HEK293 (cell line): ENCODE measurements at regions not wholly inside any gene's neighbourhood (a gene's known extent, or its start where the extent isn't known, plus 50 kb on each side); places are given as distances from the start of the nearest gene placed in this dataset.

Experiments
- CTCF ChIA-PET: fragments of 350-600 bp; formaldehyde crosslinking; extraction: SDS; loops from one replicate; lab custom pipeline; 2021; ENCODE audit warnings: antibody characterized with exemption; lab: Yijun Ruan, JAX
- POLR2A ChIA-PET: fragments of 300-600 bp; formaldehyde crosslinking; extraction: SDS; loops from one replicate; lab custom pipeline; 2020; ENCODE audit warnings: antibody characterized with exemption, inconsistent platforms; lab: Yijun Ruan, JAX
- H3K27ac ChIP-seq: fragments of 200-500 bp; sonication (Bioruptor generic); 2 replicates; pipeline ENCODE4 v1.5.1; 2014; ENCODE audit warnings: low read depth, low read length, control low read depth, inconsistent platforms; ENCODE audit errors: extremely low read depth
- H3K36me3 ChIP-seq, 2 experiments: fragments of 200-500 bp in 1 of 2; sonication (Bioruptor generic) in 1 of 2; 1 replicate in 1 of 2; 2 replicates in 1 of 2; pipeline ENCODE4 v1.5.1; 2014 to 2017; ENCODE audit warnings: inconsistent platforms in 2 of 2, low read length in 2 of 2; ENCODE audit not compliant: control insufficient read depth in 2 of 2, insufficient read depth in 1 of 2
- H3K4me1 ChIP-seq: fragments of 200-500 bp; sonication (Bioruptor generic); 2 replicates; pipeline ENCODE4 v1.5.1; 2014; ENCODE audit warnings: mild to moderate bottlenecking, low read length, inconsistent platforms; ENCODE audit not compliant: control insufficient read depth, insufficient read depth
- H3K4me3 ChIP-seq: 2 replicates; pipeline ENCODE4 v1.5.1; 2011; ENCODE audit warnings: low read depth, mild to moderate bottlenecking, control low read depth, low read length, moderate library complexity
- H3K9me3 ChIP-seq: fragments of 200-500 bp; sonication (Bioruptor generic); 2 replicates; pipeline ENCODE4 v1.5.1; 2014; ENCODE audit warnings: low read depth, low read length, inconsistent platforms; ENCODE audit not compliant: control insufficient read depth, insufficient read depth
- GLIS1 ChIP-seq: fragments of 450-650 bp; formaldehyde crosslinking; IDR thresholded peaks from 2 replicates; pipeline ENCODE4 v1.5.1; 2016; ENCODE audit warnings: missing biosample characterization, missing genetic modification characterization
- IKZF3 ChIP-seq: fragments of 450-650 bp; IDR thresholded peaks from 2 replicates; pipeline ENCODE4 v1.5.0; 2018; ENCODE audit warnings: missing biosample characterization, mild to moderate bottlenecking, missing genetic modification characterization, moderate library complexity
- KLF1 ChIP-seq: fragments of 450-650 bp; formaldehyde crosslinking; IDR thresholded peaks from 2 replicates; pipeline ENCODE4 v1.5.1; 2016; ENCODE audit warnings: missing biosample characterization, missing genetic modification characterization
- KLF7 ChIP-seq: fragments of 450-650 bp; formaldehyde crosslinking; IDR thresholded peaks from 2 replicates; pipeline ENCODE4 v1.5.1; 2016; ENCODE audit warnings: missing biosample characterization, missing genetic modification characterization, borderline replicate concordance
- PATZ1 ChIP-seq: fragments of 450-650 bp; formaldehyde crosslinking; IDR thresholded peaks from 2 replicates; pipeline ENCODE4 v1.5.1; 2016; ENCODE audit warnings: missing biosample characterization, missing genetic modification characterization
- TRIM28 ChIP-seq: IDR thresholded peaks from 2 replicates; pipeline ENCODE4 v1.6.1; 2011; ENCODE audit warnings: low read length, control low read depth, borderline replicate concordance
- ZBTB1 ChIP-seq: fragments of 450-650 bp; formaldehyde crosslinking; IDR thresholded peaks from 2 replicates; pipeline ENCODE4 v1.5.1; 2016; ENCODE audit warnings: missing biosample characterization, missing genetic modification characterization
- ZBTB11 ChIP-seq: fragments of 450-650 bp; formaldehyde crosslinking; conservative IDR thresholded peaks from 2 replicates; pipeline ENCODE4 v1.5.1; 2016; ENCODE audit warnings: low read depth, missing biosample characterization, missing genetic modification characterization
- ZBTB20 ChIP-seq: fragments of 450-650 bp; formaldehyde crosslinking; IDR thresholded peaks from 2 replicates; pipeline ENCODE4 v1.5.1; 2016; ENCODE audit warnings: missing biosample characterization, missing genetic modification characterization
- ZBTB21 ChIP-seq: fragments of 450-650 bp; formaldehyde crosslinking; IDR thresholded peaks from 2 replicates; pipeline ENCODE4 v1.5.1; 2017; ENCODE audit warnings: missing biosample characterization, missing genetic modification characterization
- ZBTB26 ChIP-seq: fragments of 450-650 bp; formaldehyde crosslinking; optimal IDR thresholded peaks from 2 replicates; pipeline ENCODE3; 2016; ENCODE audit warnings: missing biosample characterization, mild to moderate bottlenecking, missing genetic modification characterization
- ZNF112 ChIP-seq: fragments of 450-650 bp; formaldehyde crosslinking; IDR thresholded peaks from 2 replicates; pipeline ENCODE4 v1.5.0; 2017; ENCODE audit warnings: missing biosample characterization, missing genetic modification characterization
- ZNF175 ChIP-seq: fragments of 450-650 bp; formaldehyde crosslinking; IDR thresholded peaks from 2 replicates; pipeline ENCODE4 v1.5.1; 2016; ENCODE audit warnings: missing biosample characterization, missing genetic modification characterization
- ZNF202 ChIP-seq: fragments of 450-650 bp; formaldehyde crosslinking; IDR thresholded peaks from 2 replicates; pipeline ENCODE4 v1.5.1; 2016; ENCODE audit warnings: missing biosample characterization, missing genetic modification characterization, borderline replicate concordance
- ZNF274 ChIP-seq, 2 experiments: fragments of 200-500 bp in 1 of 2; fragments of 450-650 bp in 1 of 2; sonication (Bioruptor generic) in 1 of 2; formaldehyde crosslinking in 1 of 2; IDR thresholded peaks; 2 replicates each; pipeline versions ENCODE4 v1.5.1 to v1.6.1; 2014 to 2016; ENCODE audit warnings: borderline replicate concordance in 1 of 2, inconsistent platforms in 1 of 2, low read length in 1 of 2, missing biosample characterization in 1 of 2, missing genetic modification characterization in 1 of 2
- ZNF404 ChIP-seq: fragments of 450-650 bp; formaldehyde crosslinking; IDR thresholded peaks from 2 replicates; pipeline ENCODE4 v1.5.1; 2017; ENCODE audit warnings: missing biosample characterization, missing genetic modification characterization
- ZNF560 ChIP-seq: fragments of 450-650 bp; formaldehyde crosslinking; IDR thresholded peaks from 2 replicates; pipeline ENCODE4 v1.5.1; 2017; ENCODE audit warnings: missing biosample characterization, missing genetic modification characterization, borderline replicate concordance
- ZNF629 ChIP-seq: fragments of 450-650 bp; formaldehyde crosslinking; IDR thresholded peaks from 2 replicates; pipeline ENCODE4 v1.5.1; 2017; ENCODE audit warnings: missing biosample characterization, missing genetic modification characterization
- ZNF639 ChIP-seq: fragments of 450-650 bp; formaldehyde crosslinking; IDR thresholded peaks from 2 replicates; pipeline ENCODE4 v1.5.1; 2016; ENCODE audit warnings: missing biosample characterization, missing genetic modification characterization
- ZNF654 ChIP-seq: fragments of 450-650 bp; formaldehyde crosslinking; IDR thresholded peaks from 2 replicates; pipeline ENCODE4 v1.5.1; 2016; ENCODE audit warnings: low read depth, missing biosample characterization, missing genetic modification characterization
- ZNF660 ChIP-seq: fragments of 450-650 bp; IDR thresholded peaks from 2 replicates; pipeline ENCODE4 v1.5.1; 2018; ENCODE audit warnings: missing biosample characterization, mild to moderate bottlenecking, missing genetic modification characterization
- ZNF664 ChIP-seq: fragments of 450-650 bp; formaldehyde crosslinking; IDR thresholded peaks from 2 replicates; pipeline ENCODE4 v1.5.1; 2016; ENCODE audit warnings: missing biosample characterization, missing genetic modification characterization
- ZNF670 ChIP-seq: fragments of 450-650 bp; formaldehyde crosslinking; IDR thresholded peaks from 2 replicates; pipeline ENCODE4 v1.5.1; 2016; ENCODE audit warnings: missing biosample characterization, missing genetic modification characterization, low read depth
- ZSCAN16 ChIP-seq: fragments of 450-650 bp; formaldehyde crosslinking; IDR thresholded peaks from 2 replicates; pipeline ENCODE4 v1.5.1; 2016; ENCODE audit warnings: missing biosample characterization, missing genetic modification characterization
- ZSCAN30 ChIP-seq: fragments of 450-650 bp; IDR thresholded peaks from 2 replicates; pipeline ENCODE4 v1.5.1; 2018; ENCODE audit warnings: missing biosample characterization, mild to moderate bottlenecking, missing genetic modification characterization, moderate library complexity

- TF ChIP-seq ZNF639 (tag by site-specific recombination) (no peak), ZBTB21 (peak; percentile 23; the same call in 1 of the 2 replicates), IKZF3 (peak; percentile 85), ZNF274 (IDR thresholded peaks at IDR 0.05; ENCODE audit: low read length) (no peak), ZNF274 (tag by site-specific recombination; IDR thresholded peaks at IDR 0.05; ENCODE audit: borderline replicate concordance) (no peak), ZNF654 (tag by site-specific recombination) (peak; percentile 100), GLIS1 (tag by site-specific recombination) (peak; percentile 70), ZBTB1 (no peak), TRIM28 (no peak)
Observed at GRCh38 chr19:32287811-32288227, 57.6 kb upstream of the ZNF507 start (continued).

- Histone ChIP-seq H3K36me3 (no peaks in the 10 kb centered on the region), H3K4me3 (no peak overlapping the region), H3K4me1 (peaks cover 3% of the 10 kb centered on the region; the same call in 1 of the 2 replicates), H3K9me3 (no peaks in the 10 kb centered on the region), H3K27ac (no peak overlapping the region)
- POLR2A ChIA-PET, result no interaction called here
- no peak for TF ChIP-seq ZSCAN16 (tag by site-specific recombination)
- no peak for TF ChIP-seq ZBTB20 (tag by site-specific recombination)
- no peak for TF ChIP-seq ZNF112 (tag by site-specific recombination)
- no peak for TF ChIP-seq ZSCAN30 (tag by site-specific recombination)
- TF ChIP-seq ZNF664 (tag by site-specific recombination), result no peak
- TF ChIP-seq KLF1, result no peak
- no peak for TF ChIP-seq KLF7
- no peak for TF ChIP-seq ZNF202 (tag by site-specific recombination)
- no peak for TF ChIP-seq PATZ1 (tag by site-specific recombination)
- TF ChIP-seq ZNF560, result no peak
- TF ChIP-seq, all 188 proteins: peak for 0
- CTCF ChIA-PET, result interaction anchor here (0.6 to 5.1 kb wide), 9 partner anchors 12 to 1623 kb away, joined by 3 to 60 read pairs (median 3); no protein-coding TSS in a partner anchor
Observed at GRCh38 chr19:32289566-32290210, 55.7 kb upstream of the ZNF507 start.

GRCh38 chr19:32291876-32292275 lies 53.5 kb upstream of the ZNF507 start:
- Histone ChIP-seq H3K9me3 (no peaks in the 10 kb centered on the region), H3K4me3 (no peak overlapping the region), H3K27ac (no peak overlapping the region), H3K36me3 (no peaks in the 10 kb centered on the region), H3K4me1 (peaks cover 3% of the 10 kb centered on the region; the same call in 1 of the 2 replicates)
- ChIA-PET POLR2A (no interaction called here), CTCF (interaction anchor here (0.6 to 2.3 kb wide), 5 partner anchors 16 to 1609 kb away, joined by 3 to 11 read pairs (median 4); no protein-coding TSS in a partner anchor)
- TF ChIP-seq ZNF404 (tag by site-specific recombination) (no peak), ZNF660 (tag by site-specific recombination) (no peak), ZBTB11 (no peak), ZNF629 (tag by site-specific recombination) (no peak), ZNF175 (tag by site-specific recombination) (no peak), ZBTB26 (no peak), ZNF670 (tag by site-specific recombination) (no peak)
